WTC11 (cell line): ENCODE measurements at regions not wholly inside any gene's neighbourhood (a gene's known extent, or its start where the extent isn't known, plus 50 kb on each side); places are given as distances from the start of the nearest gene placed in this dataset.

Experiments
- CBFB ChIP-seq: sonication (generic); formaldehyde crosslinking; IDR thresholded peaks from 2 replicates; pipeline ENCODE4 v1.8.1; 2022; ENCODE audit warnings: mild to moderate bottlenecking, low read depth, missing genetic modification reagents
- FOXP1 ChIP-seq: sonication (generic); formaldehyde crosslinking; IDR thresholded peaks from 2 replicates; pipeline ENCODE4 v1.8.0; 2022; ENCODE audit warnings: missing genetic modification reagents, mild to moderate bottlenecking, moderate library complexity, borderline replicate concordance
- SMAD4 ChIP-seq: sonication (generic); formaldehyde crosslinking; IDR thresholded peaks from 2 replicates; pipeline ENCODE4 v1.8.0; 2022; ENCODE audit warnings: mild to moderate bottlenecking, missing genetic modification reagents
- TEAD4 ChIP-seq: sonication (generic); formaldehyde crosslinking; IDR thresholded peaks from 2 replicates; pipeline ENCODE4 v1.8.0; 2022; ENCODE audit warnings: mild to moderate bottlenecking, missing genetic modification reagents
- TF ChIP-seq, protein P1 (sequence below): sonication (generic); formaldehyde crosslinking; conservative IDR thresholded peaks from 2 replicates; pipeline ENCODE4 v1.8.1; 2022; ENCODE audit warnings: mild to moderate bottlenecking, missing genetic modification reagents
- TF ChIP-seq, protein P2 (sequence below): fragments of 200-600 bp; IDR thresholded peaks from 2 replicates; pipeline ENCODE4 v1.8.0; 2022; ENCODE audit warnings: antibody characterized with exemption
- TF ChIP-seq, protein P3 (sequence below): sonication (generic); formaldehyde crosslinking; IDR thresholded peaks from 2 replicates; pipeline ENCODE4 v1.8.0; 2022; ENCODE audit warnings: mild to moderate bottlenecking, missing genetic modification reagents

DNA sequence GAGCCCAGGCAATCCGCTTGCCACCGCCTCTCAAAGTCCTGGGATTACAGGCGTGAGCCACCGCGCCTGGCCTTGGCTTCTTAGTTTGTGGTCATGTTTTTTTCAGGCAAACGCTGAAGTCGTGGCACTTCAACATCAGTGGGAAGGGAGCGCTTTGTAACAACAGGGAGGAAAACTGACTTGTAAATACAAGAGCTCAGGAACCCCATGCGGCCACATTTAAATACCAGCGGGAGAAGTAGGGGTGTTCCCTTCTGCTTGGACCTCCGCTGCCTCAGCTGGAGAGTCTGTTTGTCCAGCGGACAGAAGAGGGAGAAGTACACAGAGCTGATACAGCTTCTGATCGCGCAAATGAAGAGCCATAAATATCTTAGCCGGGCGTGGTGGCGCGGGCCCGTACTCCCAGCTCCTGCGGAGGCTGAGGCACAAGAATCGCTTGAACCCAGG is 108.7 kb upstream of the KMT2C start:
- TF ChIP-seq, protein P1, sequence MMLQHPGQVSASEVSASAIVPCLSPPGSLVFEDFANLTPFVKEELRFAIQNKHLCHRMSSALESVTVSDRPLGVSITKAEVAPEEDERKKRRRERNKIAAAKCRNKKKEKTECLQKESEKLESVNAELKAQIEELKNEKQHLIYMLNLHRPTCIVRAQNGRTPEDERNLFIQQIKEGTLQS (CRISPR knock-in tag): no peak
- TF ChIP-seq FOXP1 (CRISPR knock-in tag) (no peak), CBFB (no peak), TEAD4 (CRISPR knock-in tag) (no peak), SMAD4 (CRISPR knock-in tag) (no peak)
- TF ChIP-seq, protein P2, sequence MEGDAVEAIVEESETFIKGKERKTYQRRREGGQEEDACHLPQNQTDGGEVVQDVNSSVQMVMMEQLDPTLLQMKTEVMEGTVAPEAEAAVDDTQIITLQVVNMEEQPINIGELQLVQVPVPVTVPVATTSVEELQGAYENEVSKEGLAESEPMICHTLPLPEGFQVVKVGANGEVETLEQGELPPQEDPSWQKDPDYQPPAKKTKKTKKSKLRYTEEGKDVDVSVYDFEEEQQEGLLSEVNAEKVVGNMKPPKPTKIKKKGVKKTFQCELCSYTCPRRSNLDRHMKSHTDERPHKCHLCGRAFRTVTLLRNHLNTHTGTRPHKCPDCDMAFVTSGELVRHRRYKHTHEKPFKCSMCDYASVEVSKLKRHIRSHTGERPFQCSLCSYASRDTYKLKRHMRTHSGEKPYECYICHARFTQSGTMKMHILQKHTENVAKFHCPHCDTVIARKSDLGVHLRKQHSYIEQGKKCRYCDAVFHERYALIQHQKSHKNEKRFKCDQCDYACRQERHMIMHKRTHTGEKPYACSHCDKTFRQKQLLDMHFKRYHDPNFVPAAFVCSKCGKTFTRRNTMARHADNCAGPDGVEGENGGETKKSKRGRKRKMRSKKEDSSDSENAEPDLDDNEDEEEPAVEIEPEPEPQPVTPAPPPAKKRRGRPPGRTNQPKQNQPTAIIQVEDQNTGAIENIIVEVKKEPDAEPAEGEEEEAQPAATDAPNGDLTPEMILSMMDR: no peak
- TF ChIP-seq, protein P3, sequence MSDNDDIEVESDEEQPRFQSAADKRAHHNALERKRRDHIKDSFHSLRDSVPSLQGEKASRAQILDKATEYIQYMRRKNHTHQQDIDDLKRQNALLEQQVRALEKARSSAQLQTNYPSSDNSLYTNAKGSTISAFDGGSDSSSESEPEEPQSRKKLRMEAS (CRISPR knock-in tag): no peak
